ENCODE measurements at regions not wholly inside any gene's neighbourhood (a gene's known extent, or its start where the extent isn't known, plus 50 kb on each side); places are given as distances from the start of the nearest gene placed in this dataset.

- WGBS (ENCODE audit: insufficient coverage), result no CpG with 5 or more reads among the region's 2 CpGs
- Histone ChIP-seq H3K36me3 (replicated peaks in 1 of 2; ENCODE audit: control extremely low read depth in 1 of 2, control insufficient read depth in 1 of 2, extremely low read depth in 1 of 2, insufficient read depth in 2 of 2, low read length in 1 of 2) (no peaks in the 10 kb centered on the region), H3K4me2 (replicated peaks; ENCODE audit: low read depth, low read length, poor library complexity, severe bottlenecking) (no peak overlapping the region), H4K20me1 (ENCODE audit: control insufficient read depth, insufficient read depth, low read length, poor library complexity, severe bottlenecking) (no peaks in the 10 kb centered on the region), H3K4me3 (ENCODE audit: control extremely low read depth in 1 of 5, extremely low read depth in 1 of 5, insufficient read depth in 1 of 5, low read depth in 2 of 5, low read length in 4 of 5) (no peak overlapping the region), H3K27me3 (replicated peaks in 1 of 4; ENCODE audit: control extremely low read depth in 1 of 4, control insufficient read depth in 3 of 4, insufficient read depth in 4 of 4, low read length in 3 of 4) (no peaks in the 10 kb centered on the region), H3K27ac (ENCODE audit: low read length in 2 of 2) (no peak overlapping the region), H3K9ac (ENCODE audit: low read length) (no peak overlapping the region), H3K79me2 (ENCODE audit: control insufficient read depth, insufficient read depth, low read length) (no peaks in the 10 kb centered on the region), H2AFZ (ENCODE audit: insufficient read depth, low read depth, low read length, poor library complexity, severe bottlenecking) (no peak overlapping the region), H3K9me3 (ENCODE audit: control extremely low read depth in 1 of 3, control insufficient read depth in 2 of 3, insufficient read depth in 1 of 3, low read length in 2 of 3) (peaks cover 0 to 6% (median 0%) of the 10 kb centered on the region in 3 donors), H3K4me1 (ENCODE audit: control insufficient read depth in 2 of 2, insufficient read depth in 2 of 2, low read length in 2 of 2) (no peaks in the 10 kb centered on the region)
- TF ChIP-seq EZH2 (IDR thresholded peaks at IDR 0.05; ENCODE audit: borderline replicate concordance, insufficient read depth, low read depth, low read length, poor library complexity, severe bottlenecking) (no peak), CTCF (IDR thresholded peaks at IDR 0.05) (no peak)
- Mint-ChIP-seq H3K4me1 (no peaks in the 10 kb centered on the region), H3K9me3 (ENCODE audit: insufficient read depth) (no peaks in the 10 kb centered on the region), H3K27me3 (no peaks in the 10 kb centered on the region), H3K27ac (no peak overlapping the region), H3K4me3 (no peak overlapping the region)
- ATAC-seq (ENCODE audit: low read depth), result no peak
- ChIA-PET CTCF (no interaction called here), POLR2A (no interaction called here)
- intact Hi-C loops (cut with micrococcal nuclease), result no loop called here
- DNase-seq, result no peak
Observed at GRCh38 chr13:85212692-85213091, 586.5 kb downstream of the SLITRK6 start.

DNA sequence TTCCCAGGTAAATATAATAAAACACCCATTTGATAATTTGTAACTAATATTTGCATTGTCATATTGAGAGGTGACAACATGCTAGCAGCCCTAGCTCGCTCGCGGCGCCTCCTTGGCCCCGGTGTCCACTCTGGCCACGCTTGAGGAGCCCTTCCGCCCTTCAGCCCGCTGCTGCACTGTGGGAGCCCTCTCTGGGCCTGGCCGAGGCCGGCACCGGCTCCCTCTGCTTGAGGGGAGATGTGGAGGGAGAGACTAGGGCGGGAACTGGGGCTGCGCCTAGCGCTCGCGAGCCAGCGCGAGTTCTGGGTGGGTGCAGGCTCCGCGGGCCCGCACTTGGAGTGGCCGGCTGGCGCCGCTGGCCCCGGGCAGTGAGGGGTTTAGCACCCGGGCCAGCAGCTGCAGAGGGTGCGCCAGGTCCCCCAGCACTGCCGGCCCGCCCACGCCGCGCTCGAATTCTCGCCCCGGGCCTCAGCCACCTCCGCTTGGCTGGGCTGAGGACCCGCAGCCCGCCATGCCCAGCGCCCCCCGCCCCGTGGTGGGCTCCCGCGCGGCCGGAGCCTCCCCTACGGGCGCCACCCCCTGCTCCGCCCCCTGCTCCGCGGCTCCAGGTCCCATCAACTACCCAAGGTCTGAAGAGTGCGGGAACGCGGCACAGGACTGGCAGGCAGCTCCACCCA, 594.4 kb downstream of the SLITRK6 start:
- no peak overlapping the region for H3K4me3 ChIP-seq (ENCODE audit: control extremely low read depth in 1 of 5, extremely low read depth in 1 of 5, insufficient read depth in 1 of 5, low read depth in 2 of 5, low read length in 4 of 5)
- TF ChIP-seq CTCF (IDR thresholded peaks at IDR 0.05), result no peak
- no peak for TF ChIP-seq EZH2 (IDR thresholded peaks at IDR 0.05; ENCODE audit: borderline replicate concordance, insufficient read depth, low read depth, low read length, poor library complexity, severe bottlenecking)
- CTCF ChIA-PET, result no interaction called here
- 95% methylated on average over 46 of the region's 53 CpGs for WGBS (ENCODE audit: insufficient coverage)
- Mint-ChIP-seq H3K27ac (no peak overlapping the region), H3K27me3 (no peaks in the 10 kb centered on the region), H3K4me3 (no peak overlapping the region), H3K9me3 (ENCODE audit: insufficient read depth) (peaks cover 9% of the 10 kb centered on the region), H3K4me1 (no peaks in the 10 kb centered on the region)
- H3K79me2 ChIP-seq (ENCODE audit: control insufficient read depth, insufficient read depth, low read length), result no peaks in the 10 kb centered on the region
- DNase-seq (no peak), ATAC-seq (ENCODE audit: low read depth) (no peak)
- POLR2A ChIA-PET, result no interaction called here
- H3K9ac ChIP-seq (ENCODE audit: low read length), result no peak overlapping the region
- intact Hi-C loops (cut with micrococcal nuclease), result no loop called here
- no peaks in the 10 kb centered on the region for H3K36me3 ChIP-seq (replicated peaks in 1 of 2; ENCODE audit: control extremely low read depth in 1 of 2, control insufficient read depth in 1 of 2, extremely low read depth in 1 of 2, insufficient read depth in 2 of 2, low read length in 1 of 2)
- H4K20me1 ChIP-seq (ENCODE audit: control insufficient read depth, insufficient read depth, low read length, poor library complexity, severe bottlenecking), result no peaks in the 10 kb centered on the region
- H3K4me2 ChIP-seq (replicated peaks; ENCODE audit: low read depth, low read length, poor library complexity, severe bottlenecking), result no peak overlapping the region
- H3K4me1 ChIP-seq (ENCODE audit: control insufficient read depth in 2 of 2, insufficient read depth in 2 of 2, low read length in 2 of 2), result no peaks in the 10 kb centered on the region
- peaks cover 0 to 13% (median 2%) of the 10 kb centered on the region in 3 donors for H3K9me3 ChIP-seq (ENCODE audit: control extremely low read depth in 1 of 3, control insufficient read depth in 2 of 3, insufficient read depth in 1 of 3, low read length in 2 of 3)
- H2AFZ ChIP-seq (ENCODE audit: insufficient read depth, low read depth, low read length, poor library complexity, severe bottlenecking), result no peak overlapping the region
- no peaks in the 10 kb centered on the region for H3K27me3 ChIP-seq (replicated peaks in 1 of 4; ENCODE audit: control extremely low read depth in 1 of 4, control insufficient read depth in 3 of 4, insufficient read depth in 4 of 4, low read length in 3 of 4)
- H3K27ac ChIP-seq (ENCODE audit: low read length in 2 of 2), result no peak overlapping the region

All from B cell (primary cell).